H1 (cell line): ENCODE measurements at regions not wholly inside any gene's neighbourhood (a gene's known extent, or its start where the extent isn't known, plus 50 kb on each side); places are given as distances from the start of the nearest gene placed in this dataset.

ENCODE experiments used
- CTCF ChIA-PET: fragments of 300-600 bp; sonication (Branson Sonifier 250); formaldehyde crosslinking; loops from one replicate; lab custom pipeline; 2021; ENCODE audit not compliant: partially characterized antibody; lab: Charles Lee
- POLR2A ChIA-PET: fragments of 300-600 bp; sonication (Branson Sonifier 250); formaldehyde crosslinking; loops from one replicate; lab custom pipeline; 2021; ENCODE audit warnings: inconsistent platforms; ENCODE audit not compliant: partially characterized antibody; lab: Charles Lee
- DNase-seq, 2 experiments: peaks; one replicate each; pipeline versions ENCODE4 v3.0.0 to v3.0.0-alpha.2; 2010 to 2022; ENCODE audit warnings: low spot score in 2 of 2, low read depth in 1 of 2, mixed read lengths in 1 of 2
- FAIRE-seq: peaks from 2 replicates; lab custom pipeline; 2011; peaks lifted over from hg19 to GRCh38; lab: Jason Lieb, UNC
- H2AFZ ChIP-seq: 2 replicates; pipeline ENCODE4 v1.8.1; 2012; ENCODE audit warnings: low read length, inconsistent platforms
- H2AK5ac ChIP-seq: 2 replicates; pipeline ENCODE4 v1.6.1; 2013; ENCODE audit warnings: low read depth, low read length
- H2BK120ac ChIP-seq: replicated peaks from 2 replicates; pipeline ENCODE3; 2013; ENCODE audit warnings: low read depth, low read length, inconsistent platforms
- H2BK12ac ChIP-seq: 2 replicates; pipeline ENCODE4 v1.6.1; 2013; ENCODE audit warnings: low read depth, low read length
- H2BK15ac ChIP-seq: 2 replicates; pipeline ENCODE4 v1.6.1; 2013; ENCODE audit warnings: low read length
- H2BK20ac ChIP-seq: 2 replicates; pipeline ENCODE4 v1.6.1; 2013; ENCODE audit warnings: low read length
- H2BK5ac ChIP-seq: 2 replicates; pipeline ENCODE4 v1.6.1; 2013; ENCODE audit warnings: low read depth, low read length
- H3K14ac ChIP-seq: 2 replicates; pipeline ENCODE4 v1.6.1; 2013; ENCODE audit warnings: inconsistent platforms; ENCODE audit not compliant: insufficient read length
- H3K18ac ChIP-seq: 2 replicates; pipeline ENCODE4 v1.6.1; 2013; ENCODE audit warnings: low read length; ENCODE audit errors: extremely low read depth
- H3K23ac ChIP-seq: 2 replicates; pipeline ENCODE4 v1.6.1; 2013; ENCODE audit warnings: inconsistent platforms; ENCODE audit not compliant: insufficient read length
- H3K23me2 ChIP-seq: 2 replicates; pipeline ENCODE4 v1.6.1; 2013; ENCODE audit warnings: low read depth, low read length
- H3K27ac ChIP-seq: 2 replicates; pipeline ENCODE4 v1.6.1; 2011; ENCODE audit warnings: low read depth, low read length, inconsistent platforms
- H3K27me3 ChIP-seq, 4 experiments: replicated peaks in 1 of 4; 1 replicate in 1 of 4; 2 replicates in 3 of 4; pipeline versions ENCODE4 v1.6.1 to v1.8.1; 2011 to 2013; ENCODE audit warnings: low read length in 3 of 4, mild to moderate bottlenecking in 3 of 4, inconsistent platforms in 2 of 4, mixed read lengths in 2 of 4, moderate library complexity in 1 of 4; ENCODE audit not compliant: control insufficient read depth in 3 of 4, insufficient read depth in 3 of 4; ENCODE audit errors: extremely low read depth in 1 of 4
- H3K36me3 ChIP-seq, 4 experiments: 2 replicates each; pipeline versions ENCODE4 v1.6.1 to v1.8.1; 2011 to 2013; ENCODE audit warnings: mild to moderate bottlenecking in 4 of 4, low read length in 3 of 4, moderate library complexity in 2 of 4, control low read depth in 1 of 4, inconsistent platforms in 1 of 4; ENCODE audit not compliant: insufficient read depth in 4 of 4, control insufficient read depth in 2 of 4
- H3K4ac ChIP-seq: replicated peaks from 2 replicates; pipeline ENCODE3; 2013; ENCODE audit warnings: low read length, low read depth, mixed read lengths, inconsistent platforms; ENCODE audit not compliant: insufficient read length
- H3K4me1 ChIP-seq, 4 experiments: replicated peaks in 1 of 4; 1 replicate in 1 of 4; 2 replicates in 3 of 4; pipeline versions ENCODE4 v1.6.1 to v1.8.1; 2011 to 2013; ENCODE audit warnings: low read length in 3 of 4, inconsistent platforms in 2 of 4, mixed read lengths in 1 of 4; ENCODE audit not compliant: insufficient read depth in 4 of 4, control insufficient read depth in 3 of 4
- H3K4me2 ChIP-seq, 2 experiments: 2 replicates each; pipeline versions ENCODE4 v1.6.1 to v1.8.1; 2011 to 2013; ENCODE audit warnings: low read depth in 2 of 2, low read length in 2 of 2, control low read depth in 1 of 2, inconsistent platforms in 1 of 2, mild to moderate bottlenecking in 1 of 2; ENCODE audit not compliant: insufficient read depth in 1 of 2
- H3K4me3 ChIP-seq, 4 experiments: fragments of 200-600, 300-600 bp in 1 of 4; sonication (generic), shearing (Covaris generic), sonication (Bioruptor Twin) in 1 of 4; 2 replicates each; pipeline versions ENCODE4 v1.5.1 to v1.8.1; 2011 to 2016; ENCODE audit warnings: low read length in 4 of 4, low read depth in 3 of 4, control low read depth in 2 of 4, inconsistent platforms in 2 of 4, mild to moderate bottlenecking in 2 of 4, mixed read lengths in 1 of 4, moderate library complexity in 1 of 4; ENCODE audit not compliant: insufficient read depth in 2 of 4; ENCODE audit errors: extremely low read depth in 1 of 4
- H3K56ac ChIP-seq: replicated peaks from 2 replicates; pipeline ENCODE3; 2013; ENCODE audit warnings: low read depth, mild to moderate bottlenecking, mixed read lengths, low read length, inconsistent platforms; ENCODE audit not compliant: insufficient read length
- H3K79me1 ChIP-seq: 2 replicates; pipeline ENCODE4 v1.6.1; 2013; ENCODE audit warnings: low read depth, low read length, control low read depth
- H3K79me2 ChIP-seq, 2 experiments: 2 replicates each; pipeline versions ENCODE4 v1.6.1 to v1.8.1; 2012 to 2013; ENCODE audit warnings: low read length in 2 of 2, mild to moderate bottlenecking in 2 of 2, inconsistent platforms in 1 of 2; ENCODE audit not compliant: insufficient read depth in 2 of 2, control insufficient read depth in 1 of 2
- H3K9ac ChIP-seq, 4 experiments: replicated peaks in 1 of 4; 1 replicate in 1 of 4; 2 replicates in 3 of 4; pipeline versions ENCODE4 v1.6.1 to v1.8.1; 2011 to 2013; ENCODE audit warnings: low read depth in 3 of 4, low read length in 3 of 4, control low read depth in 2 of 4, mild to moderate bottlenecking in 2 of 4, moderate library complexity in 2 of 4, inconsistent platforms in 1 of 4; ENCODE audit errors: extremely low read depth in 1 of 4
- H3K9me3 ChIP-seq, 2 experiments: 2 replicates each; pipeline versions ENCODE4 v1.6.1 to v1.8.1; 2012 to 2013; ENCODE audit warnings: mild to moderate bottlenecking in 2 of 2, moderate library complexity in 2 of 2, control low read depth in 1 of 2, inconsistent platforms in 1 of 2, low read depth in 1 of 2, low read length in 1 of 2, mixed read lengths in 1 of 2; ENCODE audit not compliant: insufficient read depth in 2 of 2
- H4K20me1 ChIP-seq, 2 experiments: replicated peaks in 1 of 2; 2 replicates each; pipeline versions ENCODE3 to v1.8.1; 2011 to 2013; ENCODE audit warnings: inconsistent platforms in 2 of 2, low read length in 2 of 2, mild to moderate bottlenecking in 1 of 2; ENCODE audit not compliant: insufficient read depth in 2 of 2, control insufficient read depth in 1 of 2
- H4K5ac ChIP-seq: 2 replicates; pipeline ENCODE4 v1.6.1; 2013; ENCODE audit warnings: low read length, low read depth, mixed read lengths, inconsistent platforms; ENCODE audit not compliant: insufficient read length
- H4K8ac ChIP-seq: 2 replicates; pipeline ENCODE4 v1.8.0; 2013; ENCODE audit warnings: mild to moderate bottlenecking, moderate library complexity, low read length, inconsistent platforms; ENCODE audit not compliant: insufficient read depth; ENCODE audit errors: extremely low read depth
- H4K91ac ChIP-seq: replicated peaks from 2 replicates; pipeline ENCODE3; 2013; ENCODE audit warnings: low read length, mixed read lengths, inconsistent platforms; ENCODE audit not compliant: insufficient read length
- CREB1 ChIP-seq: IDR thresholded peaks from 2 replicates; pipeline ENCODE4 v1.6.1; 2012; ENCODE audit warnings: inconsistent platforms
- NRF1 ChIP-seq: IDR thresholded peaks from 2 replicates; pipeline ENCODE4 v1.6.1; 2011; ENCODE audit warnings: mild to moderate bottlenecking, low read depth, low read length, improper control_type of control experiment
- PHF8 ChIP-seq: fragments of 200-600 bp; sonication (generic); conservative IDR thresholded peaks from 2 replicates; pipeline ENCODE4 v1.7.1; 2012; ENCODE audit warnings: low read depth, mild to moderate bottlenecking, inconsistent platforms, low read length, moderate library complexity
- SP2 ChIP-seq: IDR thresholded peaks from 2 replicates; pipeline ENCODE4 v1.6.1; 2012; ENCODE audit warnings: mild to moderate bottlenecking, low read length, inconsistent platforms
- TAF1 ChIP-seq: IDR thresholded peaks from 2 replicates; pipeline ENCODE4 v1.6.1; 2011; ENCODE audit warnings: mild to moderate bottlenecking, low read depth, low read length
- WGBS, 2 experiments: shearing (Covaris generic) in 1 of 2; methylation state at CpG; one replicate each; pipeline versions ENCODE4 v1.1.6 to v1.1.7; 2013 to 2015; ENCODE audit warnings: low lambda C conversion rate in 2 of 2, mixed read lengths in 2 of 2, inconsistent platforms in 1 of 2, low coverage in 1 of 2, missing lambda C conversion rate in 1 of 2; ENCODE audit not compliant: insufficient replicate concordance in 2 of 2, insufficient coverage in 1 of 2, insufficient read length in 1 of 2; ENCODE audit errors: extremely low coverage in 1 of 2, missing lambda C conversion rate in 1 of 2; 5-methylcytosine and 5-hydroxymethylcytosine counted together

DNA sequence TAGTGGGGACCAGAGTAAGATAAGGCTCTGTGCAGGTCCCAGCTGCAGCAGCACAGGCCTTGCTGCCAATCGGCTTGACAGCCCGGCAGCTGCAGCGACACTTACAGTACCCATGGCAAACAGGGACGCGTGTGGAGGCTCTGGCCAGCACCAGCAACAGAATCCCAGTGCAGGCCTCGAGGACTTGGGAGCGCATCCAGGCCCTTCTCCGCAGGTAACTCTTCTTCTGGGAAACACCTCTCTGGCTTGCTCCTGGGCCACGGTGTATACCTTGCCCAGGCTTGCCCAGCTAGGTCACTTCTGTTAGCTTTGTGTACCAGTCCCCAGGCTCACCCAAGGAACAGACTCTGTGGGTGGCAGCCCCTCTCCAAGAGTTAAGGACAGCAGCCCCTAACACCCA, 126.7 kb downstream of the CTTN start:
- Histone ChIP-seq H4K8ac (no peak overlapping the region; the same call in 1 of the 2 replicates), H3K23me2 (no peaks in the 10 kb centered on the region), H3K36me3 (no peaks in the 10 kb centered on the region), H3K9me3 (no peaks in the 10 kb centered on the region), H3K14ac (no peak overlapping the region), H4K20me1 (peaks cover 6 to 8% of the 10 kb centered on the region in 2 experiments), H3K56ac (no peak overlapping the region), H2BK20ac (peak overlapping the region; percentile 10; the same call in 1 of the 2 replicates), H2AK5ac (no peak overlapping the region; the same call in 1 of the 2 replicates), H2BK15ac (peak overlapping the region; percentile 22; the same call in 1 of the 2 replicates), H3K23ac (no peak overlapping the region), H2BK120ac (no peak overlapping the region), H3K18ac (peak overlapping the region; percentile 12; the same call in 1 of the 2 replicates), H3K9ac (no peak overlapping the region; a peak in 1 of 7 replicates), H3K79me2 (no peaks in the 10 kb centered on the region), H3K4me3 (no peak overlapping the region), H4K91ac (peak overlapping the region; percentile 92), H2BK5ac (peak overlapping the region; percentile 89; the same call in 1 of the 2 replicates), H3K27ac (no peak overlapping the region), H3K4me2 (peak overlapping the region in 1 of 2 experiments; percentile 49; a peak in 1 of 4 replicates), H3K4me1 (peaks cover 8 to 43% (median 30%) of the 10 kb centered on the region in 4 experiments), H4K5ac (no peak overlapping the region), H3K79me1 (peaks cover 2% of the 10 kb centered on the region), H2AFZ (no peak overlapping the region), H3K27me3 (no peaks in the 10 kb centered on the region), H3K4ac (no peak overlapping the region), H2BK12ac (peak overlapping the region; percentile 9)
- POLR2A ChIA-PET: interaction anchor here (0.6 to 2.1 kb wide), 3 partner anchors 7 to 1629 kb away, joined by 4 to 5 read pairs (median 5); no protein-coding TSS in a partner anchor
- 91% methylated on average over 9 of the region's 9 CpGs; no CpG with 5 or more reads in 1 of the 2 experiments for WGBS, 2 experiments
- no peak for DNase-seq
- no peak for FAIRE-seq
- CTCF ChIA-PET: interaction anchor here (11.3 kb wide), 1 partner anchor 17 kb away, joined by 150 read pairs; no protein-coding TSS in a partner anchor
- TF ChIP-seq PHF8: no peak
- no peak for TF ChIP-seq TAF1
- TF ChIP-seq NRF1: no peak
- TF ChIP-seq SP2: no peak
- no peak for TF ChIP-seq CREB1
